Upper lobe of right lung (tissue), 1 donor: ENCODE measurements at regions not wholly inside any gene's neighbourhood (a gene's known extent, or its start where the extent isn't known, plus 50 kb on each side); places are given as distances from the start of the nearest gene placed in this dataset.

ENCODE experiments used
- ATAC-seq: fragments of 200-7000 bp; cut with Tn5 transposase; one replicate; pipeline ENCODE4 v1.9.1; 2020; ENCODE audit warnings: mild to moderate bottlenecking, moderate library complexity
- DNase-seq: peaks from one replicate; pipeline ENCODE4 v3.0.0-alpha.2; 2020
- H3K27ac ChIP-seq: fragments of 200-600 bp; one replicate; pipeline ENCODE4 v1.8.0; 2022
- H3K27me3 ChIP-seq: fragments of 200-600 bp; one replicate; pipeline ENCODE4 v1.8.0; 2022; ENCODE audit warnings: mild to moderate bottlenecking
- H3K36me3 ChIP-seq: fragments of 200-600 bp; one replicate; pipeline ENCODE4 v1.8.0; 2022
- H3K4me1 ChIP-seq: fragments of 200-600 bp; one replicate; pipeline ENCODE4 v1.8.0; 2022
- H3K4me3 ChIP-seq: fragments of 200-600 bp; one replicate; pipeline ENCODE4 v1.8.0; 2022; ENCODE audit warnings: mild to moderate bottlenecking
- H3K9me3 ChIP-seq: fragments of 200-600 bp; one replicate; pipeline ENCODE4 v1.8.0; 2022
- CTCF ChIP-seq: fragments of 200-600 bp; IDR thresholded peaks from one replicate; pipeline ENCODE4 v1.8.0; 2022; ENCODE audit warnings: antibody characterized with exemption
- intact Hi-C: fragments of 100-400 bp; cut with DNase I; formaldehyde crosslinking; loops from one replicate; pipeline ENCODE4 v1.11.0; 2022
- donor health status: DM: no; HTN: yes; CAD: no; lungs with severe emphysema.

- no peak overlapping the region for H3K4me3 ChIP-seq
- no peaks in the 10 kb centered on the region for H3K9me3 ChIP-seq
- H3K27ac ChIP-seq = no peak overlapping the region
- TF ChIP-seq CTCF = no peak
- DNase-seq (no peak), ATAC-seq (no peak)
- no peaks in the 10 kb centered on the region for H3K27me3 ChIP-seq
- no peaks in the 10 kb centered on the region for H3K4me1 ChIP-seq
- intact Hi-C loops = no loop called here
- H3K36me3 ChIP-seq = no peaks in the 10 kb centered on the region
Measured at GRCh38 chr12:84653482-84653881, 259.1 kb downstream of the SLC6A15 start.

GRCh38 chr12:84648425-84648824, 264.2 kb downstream of the SLC6A15 start:
- DNase-seq (no peak), ATAC-seq (no peak)
- H3K27me3 ChIP-seq = no peaks in the 10 kb centered on the region
- H3K4me1 ChIP-seq = no peaks in the 10 kb centered on the region
- H3K36me3 ChIP-seq = no peaks in the 10 kb centered on the region
- intact Hi-C loops = no loop called here
- no peaks in the 10 kb centered on the region for H3K9me3 ChIP-seq
- H3K4me3 ChIP-seq = no peak overlapping the region
- no peak overlapping the region for H3K27ac ChIP-seq
- no peak for TF ChIP-seq CTCF

GRCh38 chr12:84644908-84645307, 267.7 kb downstream of the SLC6A15 start:
- Histone ChIP-seq H3K9me3 (no peaks in the 10 kb centered on the region), H3K4me1 (no peaks in the 10 kb centered on the region), H3K27ac (no peak overlapping the region), H3K4me3 (no peak overlapping the region), H3K36me3 (no peaks in the 10 kb centered on the region), H3K27me3 (no peaks in the 10 kb centered on the region)
- ATAC-seq (no peak), DNase-seq (no peak)
- no peak for TF ChIP-seq CTCF
- intact Hi-C loops = no loop called here

GRCh38 chr12:84643993-84644392, 268.6 kb downstream of the SLC6A15 start:
- no peaks in the 10 kb centered on the region for H3K4me1 ChIP-seq
- H3K27me3 ChIP-seq = no peaks in the 10 kb centered on the region
- H3K36me3 ChIP-seq = no peaks in the 10 kb centered on the region
- DNase-seq (no peak), ATAC-seq (no peak)
- no peak for TF ChIP-seq CTCF
- H3K4me3 ChIP-seq = no peak overlapping the region
- intact Hi-C loops = no loop called here
- H3K9me3 ChIP-seq = no peaks in the 10 kb centered on the region
- H3K27ac ChIP-seq = no peak overlapping the region

GRCh38 chr12:84641940-84642545, 270.6 kb downstream of the SLC6A15 start:
- ATAC-seq = no peak
- TF ChIP-seq CTCF = no peak
- H3K27ac ChIP-seq = no peak overlapping the region
- no peak for DNase-seq
- H3K36me3 ChIP-seq = no peaks in the 10 kb centered on the region
- H3K4me1 ChIP-seq = no peaks in the 10 kb centered on the region
- intact Hi-C loops = no loop called here
- no peaks in the 10 kb centered on the region for H3K27me3 ChIP-seq
- H3K4me3 ChIP-seq = no peak overlapping the region
- no peaks in the 10 kb centered on the region for H3K9me3 ChIP-seq

- Histone ChIP-seq H3K27ac (no peak overlapping the region), H3K27me3 (no peaks in the 10 kb centered on the region), H3K36me3 (no peaks in the 10 kb centered on the region), H3K9me3 (no peaks in the 10 kb centered on the region), H3K4me1 (no peaks in the 10 kb centered on the region), H3K4me3 (no peak overlapping the region)
- no peak for DNase-seq
- intact Hi-C loops = no loop called here
- no peak for TF ChIP-seq CTCF
- ATAC-seq = no peak
Measured at GRCh38 chr12:84638811-84639368, 273.7 kb downstream of the SLC6A15 start.
